HG03064 (cell line): ENCODE measurements at regions not wholly inside any gene's neighbourhood (a gene's known extent, or its start where the extent isn't known, plus 50 kb on each side); places are given as distances from the start of the nearest gene placed in this dataset.

Experiments used
- ATAC-seq: cut with Tn5 transposase; IDR thresholded peaks from one replicate; pipeline ENCODE4 v1.9.1; 2021; ENCODE audit warnings: low read depth; ENCODE audit not compliant: unreplicated experiment

- no peak for ATAC-seq
These were observed 385.0 kb downstream of the CDH11 start for GRCh38 chr16:64736857-64737256.

- ATAC-seq: no peak
These were observed 390.0 kb downstream of the CDH11 start for GRCh38 chr16:64731891-64732290.

- no peak for ATAC-seq
These were observed 391.6 kb downstream of the CDH11 start for GRCh38 chr16:64730261-64730660.

GRCh38 chr16:64724339-64724738, 397.5 kb downstream of the CDH11 start:
- no peak for ATAC-seq

- no peak for ATAC-seq
These were observed 403.4 kb downstream of the CDH11 start for GRCh38 chr16:64718486-64718885.

- ATAC-seq: no peak
These were observed 404.0 kb downstream of the CDH11 start for GRCh38 chr16:64717871-64718270.

GRCh38 chr16:64715624-64716023, 406.2 kb downstream of the CDH11 start:
- no peak for ATAC-seq

- ATAC-seq: no peak
These were observed 409.8 kb downstream of the CDH11 start for GRCh38 chr16:64712026-64712425.

- ATAC-seq: no peak
These were observed 410.3 kb downstream of the CDH11 start for GRCh38 chr16:64711596-64711995.

- ATAC-seq: no peak
These were observed 410.8 kb downstream of the CDH11 start for GRCh38 chr16:64711026-64711425.

- ATAC-seq: no peak
These were observed 416.4 kb downstream of the CDH11 start for GRCh38 chr16:64705443-64705842.

GRCh38 chr16:64704386-64704785, 417.5 kb downstream of the CDH11 start:
- no peak for ATAC-seq

GRCh38 chr16:64702415-64702814, 419.4 kb downstream of the CDH11 start:
- no peak for ATAC-seq

- no peak for ATAC-seq
These were observed 421.2 kb downstream of the CDH11 start for GRCh38 chr16:64700628-64701027.

- ATAC-seq: no peak
These were observed 425.0 kb downstream of the CDH11 start for GRCh38 chr16:64696866-64697265.

GRCh38 chr16:64695684-64696083, 426.2 kb downstream of the CDH11 start:
- ATAC-seq: no peak

GRCh38 chr16:64693946-64694345, 427.9 kb downstream of the CDH11 start:
- ATAC-seq: no peak

- no peak for ATAC-seq
These were observed 434.1 kb downstream of the CDH11 start for GRCh38 chr16:64687786-64688185.

GRCh38 chr16:64687123-64687522, 434.7 kb downstream of the CDH11 start:
- no peak for ATAC-seq

- no peak for ATAC-seq
These were observed 441.7 kb downstream of the CDH11 start for GRCh38 chr16:64679976-64680690.

GRCh38 chr16:64669573-64669972, 452.3 kb downstream of the CDH11 start:
- ATAC-seq: no peak

GRCh38 chr16:64667334-64667877, 454.5 kb downstream of the CDH11 start:
- no peak for ATAC-seq
